SU-DHL-6 (cell line): ENCODE measurements at regions not wholly inside any gene's neighbourhood (a gene's known extent, or its start where the extent isn't known, plus 50 kb on each side); places are given as distances from the start of the nearest gene placed in this dataset.

ENCODE experiments used
- H2AFZ ChIP-seq: fragments of 200-600 bp; sonication (generic); 2 replicates; pipeline ENCODE4 v1.6.1; 2014; ENCODE audit warnings: low read depth, mild to moderate bottlenecking, moderate library complexity, mixed read lengths, antibody characterized with exemption, low read length; ENCODE audit not compliant: severe bottlenecking
- H3F3A ChIP-seq: fragments of 200-600 bp; shearing (Covaris generic); 2 replicates; pipeline ENCODE4 v1.6.0; 2016; ENCODE audit warnings: antibody characterized with exemption, mild to moderate bottlenecking; ENCODE audit not compliant: insufficient read depth
- H3K27ac ChIP-seq: fragments of 200-600 bp; sonication (generic); 2 replicates; pipeline ENCODE4 v1.5.1; 2016; ENCODE audit warnings: low read depth, mild to moderate bottlenecking, low read length, moderate library complexity, mixed read lengths
- H3K27me3 ChIP-seq: fragments of 200-600 bp; sonication (generic), shearing (Covaris generic); 2 replicates; pipeline ENCODE4 v1.6.0; 2014; ENCODE audit warnings: mild to moderate bottlenecking, low read length
- H3K36me3 ChIP-seq: fragments of 200-600 bp; sonication (generic); 2 replicates; pipeline ENCODE4 v1.6.1; 2014; ENCODE audit warnings: mild to moderate bottlenecking, low read length, mixed read lengths
- H3K4me2 ChIP-seq: fragments of 300-600, 200-600 bp; shearing (Covaris generic), sonication (generic); 2 replicates; pipeline ENCODE4 v1.6.0; 2014; ENCODE audit warnings: low read length, low read depth, mild to moderate bottlenecking; ENCODE audit not compliant: poor library complexity, severe bottlenecking
- H3K4me3 ChIP-seq: fragments of 200-600 bp; sonication (generic); 2 replicates; pipeline ENCODE4 v1.5.1; 2014; ENCODE audit warnings: antibody characterized with exemption, low read length, mild to moderate bottlenecking, mixed read lengths; ENCODE audit not compliant: insufficient read depth, poor library complexity, severe bottlenecking
- H3K79me2 ChIP-seq: fragments of 200-600 bp; sonication (generic); 2 replicates; pipeline ENCODE4 v1.6.1; 2014; ENCODE audit warnings: mild to moderate bottlenecking, low read length, moderate library complexity; ENCODE audit not compliant: insufficient read depth
- H3K9ac ChIP-seq: fragments of 200-600 bp; sonication (generic); 2 replicates; pipeline ENCODE4 v1.7.0; 2014; ENCODE audit warnings: mild to moderate bottlenecking, low read length
- H3K9me2 ChIP-seq: fragments of 200-600 bp; sonication (generic); replicated peaks from 2 replicates; pipeline ENCODE4 v1.6.1; 2014; ENCODE audit warnings: low read length; ENCODE audit not compliant: insufficient read depth
- H3K9me3 ChIP-seq: fragments of 200-600 bp; sonication (generic); 2 replicates; pipeline ENCODE4 v1.6.1; 2014; ENCODE audit warnings: low read length, mixed read lengths; ENCODE audit not compliant: insufficient read depth
- H4K20me1 ChIP-seq: fragments of 200-600 bp; sonication (generic); 2 replicates; pipeline ENCODE4 v1.6.1; 2014; ENCODE audit warnings: low read depth, mild to moderate bottlenecking, antibody characterized with exemption, low read length, moderate library complexity, mixed read lengths
- EZH2phosphoT487 ChIP-seq: fragments of 200-600 bp; sonication (generic), shearing (Covaris generic); conservative IDR thresholded peaks from 2 replicates; pipeline ENCODE4 v1.6.1; 2018; ENCODE audit warnings: mild to moderate bottlenecking, antibody characterized with exemption, low read length, moderate library complexity, mixed read lengths
- TF ChIP-seq, protein P1 (sequence below): fragments of 200-600 bp; sonication (generic); IDR thresholded peaks from one replicate; pipeline ENCODE4 v1.5.1; 2017; ENCODE audit warnings: antibody characterized with exemption, mild to moderate bottlenecking, low read length, moderate library complexity; ENCODE audit not compliant: insufficient read depth, poor library complexity, severe bottlenecking

DNA sequence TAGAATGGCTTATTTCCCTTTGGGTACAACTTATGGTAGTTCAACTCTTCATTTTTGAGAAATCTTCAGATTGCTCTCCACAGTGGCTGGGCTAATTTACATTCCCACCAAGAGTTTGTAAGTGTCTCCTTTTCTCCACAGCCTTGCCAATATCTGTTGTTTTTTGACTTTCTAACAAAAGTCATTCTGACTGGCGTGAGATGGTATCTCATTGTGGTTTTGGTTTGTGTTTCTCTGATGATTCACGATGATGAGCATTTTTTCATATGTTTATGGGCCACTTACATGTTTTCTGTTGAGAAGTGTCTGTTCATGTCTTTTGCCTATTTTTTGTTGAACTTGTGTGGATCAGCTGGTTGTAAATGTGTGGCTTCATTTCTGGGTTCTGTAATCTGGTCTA lies 871.0 kb downstream of the EPHA4 start:
- no peak overlapping the region for H3K4me3 ChIP-seq
- no peaks in the 10 kb centered on the region for H3K79me2 ChIP-seq
- H4K20me1 ChIP-seq, result no peaks in the 10 kb centered on the region
- no peaks in the 10 kb centered on the region for H3K9me2 ChIP-seq
- no peaks in the 10 kb centered on the region for H3K36me3 ChIP-seq
- no peaks in the 10 kb centered on the region for H3K9me3 ChIP-seq
- TF ChIP-seq EZH2phosphoT487, result no peak
- TF ChIP-seq, protein P1, sequence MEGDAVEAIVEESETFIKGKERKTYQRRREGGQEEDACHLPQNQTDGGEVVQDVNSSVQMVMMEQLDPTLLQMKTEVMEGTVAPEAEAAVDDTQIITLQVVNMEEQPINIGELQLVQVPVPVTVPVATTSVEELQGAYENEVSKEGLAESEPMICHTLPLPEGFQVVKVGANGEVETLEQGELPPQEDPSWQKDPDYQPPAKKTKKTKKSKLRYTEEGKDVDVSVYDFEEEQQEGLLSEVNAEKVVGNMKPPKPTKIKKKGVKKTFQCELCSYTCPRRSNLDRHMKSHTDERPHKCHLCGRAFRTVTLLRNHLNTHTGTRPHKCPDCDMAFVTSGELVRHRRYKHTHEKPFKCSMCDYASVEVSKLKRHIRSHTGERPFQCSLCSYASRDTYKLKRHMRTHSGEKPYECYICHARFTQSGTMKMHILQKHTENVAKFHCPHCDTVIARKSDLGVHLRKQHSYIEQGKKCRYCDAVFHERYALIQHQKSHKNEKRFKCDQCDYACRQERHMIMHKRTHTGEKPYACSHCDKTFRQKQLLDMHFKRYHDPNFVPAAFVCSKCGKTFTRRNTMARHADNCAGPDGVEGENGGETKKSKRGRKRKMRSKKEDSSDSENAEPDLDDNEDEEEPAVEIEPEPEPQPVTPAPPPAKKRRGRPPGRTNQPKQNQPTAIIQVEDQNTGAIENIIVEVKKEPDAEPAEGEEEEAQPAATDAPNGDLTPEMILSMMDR, result no peak
- no peak overlapping the region for H2AFZ ChIP-seq
- no peaks in the 10 kb centered on the region for H3K27me3 ChIP-seq
- no peak overlapping the region for H3K9ac ChIP-seq
- H3K4me2 ChIP-seq, result no peak overlapping the region
- no peaks in the 10 kb centered on the region for H3F3A ChIP-seq
- no peak overlapping the region for H3K27ac ChIP-seq

DNA sequence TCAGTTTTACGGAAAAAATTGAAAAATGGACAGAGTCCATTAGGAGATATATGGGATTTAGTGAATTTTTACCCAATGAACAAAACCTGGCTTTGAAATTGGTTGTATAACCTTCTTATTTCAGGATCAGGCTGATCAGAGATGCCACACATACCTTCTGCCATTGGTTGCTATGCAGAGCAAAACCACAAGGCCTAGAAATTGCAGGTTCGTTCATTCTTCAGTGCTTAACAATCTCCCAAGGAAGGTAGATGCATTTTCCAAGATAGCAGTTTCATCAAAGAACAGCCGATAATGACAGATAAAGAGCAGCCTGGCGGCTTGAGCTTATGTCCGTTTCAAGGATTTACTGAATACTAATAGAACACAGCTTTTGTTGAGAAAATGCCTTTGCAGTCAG lies 868.8 kb downstream of the EPHA4 start:
- Histone ChIP-seq H3K9me3 (no peaks in the 10 kb centered on the region), H3K4me3 (no peak overlapping the region), H4K20me1 (no peaks in the 10 kb centered on the region), H3K27ac (no peak overlapping the region), H3K9me2 (no peaks in the 10 kb centered on the region), H2AFZ (no peak overlapping the region), H3K4me2 (no peak overlapping the region), H3F3A (no peaks in the 10 kb centered on the region), H3K9ac (no peak overlapping the region), H3K27me3 (no peaks in the 10 kb centered on the region), H3K79me2 (no peaks in the 10 kb centered on the region), H3K36me3 (no peaks in the 10 kb centered on the region)
- TF ChIP-seq, protein P1, result no peak
- no peak for TF ChIP-seq EZH2phosphoT487

DNA sequence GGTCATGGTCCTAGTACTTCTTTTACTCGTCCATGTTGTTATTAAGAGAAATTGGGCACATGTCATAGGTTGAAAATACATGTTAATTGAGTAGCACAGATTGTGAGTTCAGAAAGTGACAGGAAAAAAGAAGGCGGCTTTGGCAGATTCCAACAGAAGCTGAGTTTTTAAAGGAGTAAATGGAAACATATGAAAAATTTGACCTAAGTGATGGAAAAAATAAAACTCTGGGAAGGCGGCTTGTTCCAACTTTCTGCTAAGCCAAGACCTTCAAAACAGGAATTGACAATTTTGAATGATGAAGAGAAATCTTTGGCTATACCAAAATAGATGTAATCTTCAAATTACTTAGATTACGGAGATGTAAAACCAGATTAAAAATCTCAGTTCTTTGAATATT lies 868.0 kb downstream of the EPHA4 start:
- no peaks in the 10 kb centered on the region for H3K9me2 ChIP-seq
- H3K9ac ChIP-seq, result no peak overlapping the region
- H3K27ac ChIP-seq, result no peak overlapping the region
- no peak overlapping the region for H3K4me3 ChIP-seq
- H3K9me3 ChIP-seq, result no peaks in the 10 kb centered on the region
- H3K4me2 ChIP-seq, result no peak overlapping the region
- TF ChIP-seq, protein P1, result no peak
- TF ChIP-seq EZH2phosphoT487, result no peak
- H3K79me2 ChIP-seq, result no peaks in the 10 kb centered on the region
- no peak overlapping the region for H2AFZ ChIP-seq
- no peaks in the 10 kb centered on the region for H4K20me1 ChIP-seq
- no peaks in the 10 kb centered on the region for H3F3A ChIP-seq
- no peaks in the 10 kb centered on the region for H3K36me3 ChIP-seq
- no peaks in the 10 kb centered on the region for H3K27me3 ChIP-seq

DNA sequence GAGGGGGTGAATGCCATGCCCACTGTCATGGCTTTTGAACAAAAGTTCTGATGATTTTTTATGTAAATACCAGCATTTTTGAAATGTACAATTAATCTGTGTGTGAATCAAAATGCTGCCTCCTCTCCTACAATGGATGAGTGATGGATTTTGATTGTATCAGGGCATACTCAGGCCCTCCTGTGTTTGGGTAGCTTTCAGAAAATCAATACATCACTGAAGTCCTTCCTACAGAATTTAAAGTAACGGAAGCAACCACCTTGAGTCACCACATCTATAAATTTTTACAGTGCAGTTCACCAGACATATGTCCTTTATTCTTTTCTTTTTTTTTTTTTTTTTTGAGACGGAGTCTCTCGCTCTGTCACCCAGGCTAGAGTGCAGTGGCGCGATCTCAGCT lies 867.3 kb downstream of the EPHA4 start:
- Histone ChIP-seq H2AFZ (no peak overlapping the region), H3K9me3 (no peaks in the 10 kb centered on the region), H3K79me2 (no peaks in the 10 kb centered on the region), H3K27me3 (no peaks in the 10 kb centered on the region), H3K4me2 (no peak overlapping the region), H3K9ac (no peak overlapping the region), H3K36me3 (no peaks in the 10 kb centered on the region), H4K20me1 (no peaks in the 10 kb centered on the region), H3K27ac (no peak overlapping the region), H3F3A (no peaks in the 10 kb centered on the region), H3K9me2 (no peaks in the 10 kb centered on the region), H3K4me3 (no peak overlapping the region)
- no peak for TF ChIP-seq EZH2phosphoT487
- TF ChIP-seq, protein P1, result no peak
